HG03097 (cell line): ENCODE measurements at regions not wholly inside any gene's neighbourhood (a gene's known extent, or its start where the extent isn't known, plus 50 kb on each side); places are given as distances from the start of the nearest gene placed in this dataset.

Experiments
- ATAC-seq: cut with Tn5 transposase; IDR thresholded peaks from one replicate; pipeline ENCODE4 v1.9.1; 2021; ENCODE audit not compliant: unreplicated experiment, low FRiP score

GRCh38 chr11:112770033-112770432 lies 191.2 kb upstream of the NCAM1 start:
- ATAC-seq, result no peak

GRCh38 chr11:112770487-112770886 lies 190.7 kb upstream of the NCAM1 start:
- no peak for ATAC-seq

GRCh38 chr11:112771851-112772250 lies 189.4 kb upstream of the NCAM1 start:
- ATAC-seq, result no peak

GRCh38 chr11:112773264-112773663 lies 188.0 kb upstream of the NCAM1 start:
- no peak for ATAC-seq

- ATAC-seq, result no peak
Measured at GRCh38 chr11:112776834-112777233, 184.4 kb upstream of the NCAM1 start.

- no peak for ATAC-seq
Measured at GRCh38 chr11:112777283-112777751, 183.9 kb upstream of the NCAM1 start.

- ATAC-seq, result no peak
Measured at GRCh38 chr11:112778091-112778876, 182.9 kb upstream of the NCAM1 start.

GRCh38 chr11:112778877-112779266 lies 182.3 kb upstream of the NCAM1 start:
- no peak for ATAC-seq

GRCh38 chr11:112780351-112781087 lies 180.7 kb upstream of the NCAM1 start:
- no peak for ATAC-seq

DNA sequence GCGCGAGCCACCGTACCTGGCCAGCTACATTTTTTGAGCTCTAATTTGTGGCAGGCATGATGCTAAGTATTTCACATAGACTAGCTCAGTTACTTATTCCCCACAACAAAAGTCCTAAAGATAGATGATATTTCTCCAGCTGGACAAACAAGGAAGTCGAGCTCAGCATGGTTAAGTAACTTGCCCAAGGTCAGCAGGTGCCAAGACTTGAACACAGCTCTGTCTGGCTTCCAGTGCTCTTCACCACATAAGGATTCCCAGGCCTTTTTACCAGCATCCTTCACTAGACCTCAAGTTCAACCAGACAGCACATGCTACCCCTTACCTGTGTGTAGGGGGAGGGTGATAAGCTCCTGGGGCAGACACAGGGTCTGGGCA lies 177.3 kb upstream of the NCAM1 start:
- no peak for ATAC-seq

DNA sequence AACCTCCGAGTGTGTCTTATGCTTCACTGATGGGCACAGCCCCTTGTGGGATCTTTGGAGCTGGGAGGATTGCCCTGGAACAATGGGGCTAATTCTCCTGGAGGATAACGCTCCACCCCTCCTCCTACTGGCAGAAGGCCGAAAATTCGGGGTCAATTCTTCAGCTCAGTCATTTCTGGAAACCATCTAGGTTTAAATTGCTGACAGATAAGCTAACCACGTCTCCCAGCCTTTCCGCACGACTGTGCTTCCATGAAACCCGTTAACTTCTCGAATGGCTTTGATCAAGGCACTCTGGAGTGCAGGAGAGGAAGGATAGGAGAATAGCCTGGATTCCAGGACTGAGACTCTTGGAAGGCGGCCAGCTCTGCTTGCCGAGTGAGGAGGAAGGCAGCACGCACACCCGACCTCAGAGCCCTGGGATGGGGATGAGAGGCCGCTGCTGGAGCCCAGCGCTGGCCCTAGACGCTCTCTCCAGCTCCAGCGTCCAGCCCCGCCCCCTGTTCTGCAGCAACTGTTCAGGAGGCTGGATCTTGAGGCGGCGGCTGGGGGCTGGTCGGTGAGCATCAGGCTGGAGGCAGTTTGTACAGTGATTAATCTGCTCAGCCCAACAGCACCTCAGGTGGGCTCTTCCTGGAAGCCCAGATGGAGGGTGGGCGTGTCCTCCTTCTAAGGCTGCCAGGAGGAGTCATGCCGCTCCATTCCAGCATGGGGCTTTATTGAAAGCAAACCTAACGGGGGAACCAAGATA lies 176.7 kb upstream of the NCAM1 start:
- ATAC-seq, result no peak

GRCh38 chr11:112785149-112785548 lies 176.1 kb upstream of the NCAM1 start:
- no peak for ATAC-seq

DNA sequence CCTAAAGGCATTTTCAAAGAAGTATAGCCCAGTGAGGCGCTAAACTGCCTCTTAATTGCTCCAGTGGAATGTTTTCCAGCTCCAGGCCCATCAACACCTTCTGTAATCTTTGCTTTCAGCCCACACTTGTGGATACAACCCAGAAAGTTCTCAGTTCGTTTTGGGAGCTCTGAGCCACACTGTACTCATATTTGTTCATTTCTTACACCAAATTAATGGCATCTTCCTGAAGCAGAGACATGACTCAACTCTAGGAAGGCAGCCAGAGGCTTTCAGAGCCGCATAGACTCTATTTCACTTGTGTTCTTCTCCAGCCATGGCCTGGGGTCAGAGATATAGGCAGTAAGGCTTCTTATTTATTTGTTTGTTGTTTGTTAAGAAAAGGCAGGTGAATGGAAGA lies 175.5 kb upstream of the NCAM1 start:
- ATAC-seq, result no peak

DNA sequence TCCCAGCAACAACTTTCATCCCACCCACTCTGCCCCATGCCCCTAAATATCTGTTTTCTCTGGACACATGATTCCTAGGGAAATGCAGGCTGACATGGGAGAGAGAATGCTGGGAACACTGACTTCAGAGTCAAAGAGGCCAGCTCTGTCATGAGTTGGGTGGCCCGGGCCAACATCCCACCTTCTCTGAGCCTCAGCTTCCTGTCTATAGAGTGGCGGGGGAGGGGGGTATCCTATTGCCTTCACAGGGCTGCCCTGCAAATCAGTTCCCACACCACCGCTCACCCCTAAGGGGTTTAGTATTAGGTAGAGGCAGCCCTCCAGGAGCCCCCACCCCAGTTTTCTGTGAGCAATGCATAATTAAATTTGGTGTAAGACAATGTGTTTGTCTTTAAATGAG lies 175.0 kb upstream of the NCAM1 start:
- ATAC-seq, result no peak

DNA sequence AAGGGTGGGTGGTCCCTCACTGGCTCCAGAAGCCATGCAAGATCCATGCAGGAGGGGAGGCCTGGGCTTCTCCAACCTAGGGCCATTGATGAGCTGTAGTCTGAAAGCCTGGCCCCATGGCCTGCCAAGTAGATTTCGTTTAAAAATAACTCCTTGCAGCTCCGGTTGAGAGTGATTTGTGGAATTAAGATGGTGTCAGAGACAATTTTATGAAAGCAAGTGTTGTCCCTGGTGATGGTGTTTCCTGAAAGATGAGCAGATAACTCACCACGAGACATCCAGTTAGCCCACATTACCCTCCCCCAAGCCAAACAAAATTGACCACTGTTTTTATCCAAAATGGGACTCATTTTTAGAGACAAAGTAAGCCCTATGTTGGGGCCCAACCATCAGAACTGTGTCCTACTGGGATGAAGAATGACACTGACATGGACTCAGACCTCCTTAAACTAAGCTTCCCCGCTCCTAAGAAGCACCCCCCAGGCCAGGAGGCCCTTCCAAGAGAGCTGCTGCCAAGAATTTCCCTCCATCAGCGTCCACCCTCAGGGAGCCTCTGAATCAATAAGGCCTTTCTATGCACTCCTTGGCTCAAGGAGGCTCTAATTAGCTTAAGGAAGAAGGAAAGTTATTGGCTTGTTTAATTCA lies 174.2 kb upstream of the NCAM1 start:
- no peak for ATAC-seq

- ATAC-seq, result no peak
Measured at GRCh38 chr11:112789481-112789880, 171.7 kb upstream of the NCAM1 start.

DNA sequence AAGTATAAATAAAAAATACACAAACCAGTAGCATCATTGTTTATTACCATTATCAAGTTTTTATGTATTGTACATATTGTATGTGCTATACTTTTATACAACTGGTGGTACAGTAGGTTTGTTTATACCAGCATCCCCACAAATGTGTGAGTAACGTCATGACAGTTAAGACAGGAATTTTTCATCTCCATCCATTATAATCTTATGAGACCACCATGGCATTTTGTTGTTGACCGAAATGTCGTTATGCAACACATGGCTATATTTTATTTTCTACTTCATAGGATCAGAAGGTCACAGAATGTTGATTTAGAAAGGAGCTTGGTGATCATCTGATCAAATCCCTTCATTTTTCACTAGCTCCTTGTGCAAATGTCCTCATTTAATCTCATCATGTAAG lies 170.9 kb upstream of the NCAM1 start:
- no peak for ATAC-seq

- ATAC-seq, result no peak
Measured at GRCh38 chr11:112792070-112792469, 169.2 kb upstream of the NCAM1 start.

DNA sequence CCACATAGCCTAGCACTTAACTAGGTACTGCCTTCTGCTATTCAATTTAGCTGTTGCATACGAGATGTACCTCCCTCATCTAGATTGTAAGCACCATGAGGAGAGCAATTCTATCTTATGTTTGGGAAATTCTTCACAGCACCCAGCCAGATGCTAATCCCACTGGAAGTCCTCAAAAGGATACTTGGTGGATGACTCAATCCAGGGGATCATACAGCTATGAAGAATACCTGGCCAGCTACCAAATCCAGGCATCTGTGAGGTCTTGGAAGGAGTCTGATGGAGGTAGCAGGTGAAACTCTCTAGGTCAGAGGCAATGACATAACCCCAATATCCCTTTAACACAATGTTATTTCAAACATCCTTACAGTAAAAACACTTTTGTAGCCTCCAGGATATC lies 167.8 kb upstream of the NCAM1 start:
- ATAC-seq, result no peak

DNA sequence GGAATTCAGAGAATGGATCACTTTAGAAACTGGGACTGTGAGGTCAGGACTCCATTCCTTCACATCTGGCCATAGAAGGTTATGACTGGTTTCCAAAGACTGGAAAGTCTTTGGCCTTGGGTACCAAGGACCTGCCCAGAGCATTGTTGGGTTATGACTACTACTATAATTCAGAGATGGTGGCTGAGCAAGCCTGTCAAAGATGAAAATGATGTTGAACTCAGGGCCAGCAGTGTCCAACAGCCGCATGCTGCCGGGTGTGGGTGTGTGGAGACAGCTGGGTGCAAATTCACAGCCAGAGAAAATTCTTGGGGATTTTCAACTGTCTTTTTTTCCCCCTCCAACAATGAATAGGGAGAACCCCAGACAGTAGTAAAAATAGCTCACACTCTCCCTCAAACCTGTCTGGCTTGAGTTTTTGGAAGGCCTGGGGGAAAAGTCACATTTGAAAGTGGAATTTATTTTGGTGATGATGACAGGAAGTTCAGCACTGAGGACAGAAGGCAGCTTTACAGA lies 166.8 kb upstream of the NCAM1 start:
- no peak for ATAC-seq
